Fibroblast of mammary gland (primary cell): ENCODE measurements at regions not wholly inside any gene's neighbourhood (a gene's known extent, or its start where the extent isn't known, plus 50 kb on each side); places are given as distances from the start of the nearest gene placed in this dataset.

ENCODE experiments used
- DNase-seq: peaks from one replicate; pipeline ENCODE4 v3.0.0-alpha.2; 2010; ENCODE audit warnings: low read depth
- H3K4me3 ChIP-seq: 2 replicates; pipeline ENCODE4 v1.5.1; 2011; ENCODE audit warnings: low read depth, mild to moderate bottlenecking, low read length, moderate library complexity; ENCODE audit not compliant: control insufficient read depth
- CTCF ChIP-seq: conservative IDR thresholded peaks from 2 replicates; pipeline ENCODE4 v1.5.1; 2011; ENCODE audit warnings: low read depth, low read length, inconsistent platforms; ENCODE audit not compliant: control insufficient read depth, insufficient read depth

DNA sequence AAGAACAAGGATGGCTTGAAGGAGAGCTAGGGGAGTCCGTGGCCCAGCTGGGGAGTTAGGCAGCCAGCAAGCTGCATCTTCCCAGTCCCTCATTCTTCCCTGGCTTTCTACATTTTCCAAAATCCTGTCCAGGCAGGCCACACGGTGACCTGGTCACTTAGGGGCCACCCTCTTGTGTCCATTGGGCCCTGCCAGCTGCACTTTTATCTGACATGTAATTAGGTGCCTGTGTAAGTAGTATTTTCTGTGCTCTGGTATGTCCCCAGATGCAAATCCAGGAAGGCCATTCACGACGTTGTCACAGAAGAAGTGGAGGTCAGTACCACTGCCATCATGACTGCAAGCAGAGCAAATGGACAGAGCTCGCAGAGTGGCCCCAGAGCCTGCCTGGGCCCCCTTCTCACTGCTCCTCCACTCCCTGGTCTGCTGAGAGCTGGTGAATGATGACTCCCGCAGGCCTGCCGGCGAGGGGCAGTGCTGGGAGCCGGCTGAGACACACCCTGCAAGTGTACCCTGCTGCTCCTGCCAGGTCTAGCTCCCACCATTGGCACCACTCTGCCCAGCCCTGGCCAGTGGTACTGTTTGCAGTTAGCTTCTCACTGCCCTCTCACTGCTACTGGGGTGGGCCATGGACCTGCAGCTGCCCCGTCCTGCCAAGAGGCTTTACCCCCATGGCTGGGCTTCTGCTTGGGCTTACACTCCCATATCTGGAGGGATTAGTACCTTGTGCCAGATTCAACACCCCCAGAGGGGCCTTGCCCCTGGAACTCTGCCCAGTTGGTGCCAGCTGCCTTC is 98.2 kb downstream of the GLRX3 start:
- no peak for TF ChIP-seq CTCF
- H3K4me3 ChIP-seq, result no peak overlapping the region
- no peak for DNase-seq

DNA sequence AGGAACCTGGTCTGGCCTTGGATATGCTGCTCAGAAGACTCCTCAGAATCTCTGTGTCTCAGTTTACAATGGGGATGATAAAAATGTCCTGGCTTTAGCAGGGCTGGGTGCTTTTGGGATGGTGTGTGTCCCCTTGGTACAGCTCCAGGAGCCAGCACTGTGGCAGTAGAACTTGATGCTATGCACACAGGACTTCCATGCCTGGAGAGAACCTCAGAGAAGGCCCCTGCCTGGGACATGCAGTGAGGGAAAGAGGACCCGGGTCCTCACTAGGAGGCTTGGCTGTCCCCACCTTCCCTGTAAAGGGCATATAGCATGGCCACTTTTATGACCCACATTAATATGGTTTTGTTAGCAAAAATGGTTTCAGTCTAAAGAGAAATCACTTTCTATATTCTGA is 100.5 kb downstream of the GLRX3 start:
- no peak for TF ChIP-seq CTCF
- H3K4me3 ChIP-seq, result no peak overlapping the region
- no peak for DNase-seq

GRCh38 chr10:130240409-130240808 is 104.2 kb downstream of the GLRX3 start:
- no peak overlapping the region for H3K4me3 ChIP-seq
- no peak for TF ChIP-seq CTCF
- DNase-seq, result no peak

DNA sequence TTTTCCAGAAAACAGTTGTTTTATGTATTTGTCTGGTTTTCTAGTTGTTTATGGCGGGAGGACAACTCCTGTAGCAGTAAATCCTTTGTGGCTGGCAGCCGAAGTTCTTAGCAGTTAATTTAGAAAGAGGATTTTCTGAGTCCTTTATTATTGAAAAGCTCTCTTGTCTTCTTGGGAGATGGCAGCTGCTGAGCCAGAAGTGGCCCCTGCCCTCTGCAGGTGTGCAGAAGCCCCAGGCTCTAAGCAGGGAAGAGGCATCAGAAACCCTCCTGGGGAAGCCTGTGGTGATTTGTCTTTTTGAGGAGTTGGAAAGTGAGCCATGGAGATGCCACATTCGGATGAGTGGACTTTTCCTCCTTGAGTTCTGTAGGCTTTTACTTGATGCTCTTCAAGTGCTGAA is 106.3 kb downstream of the GLRX3 start:
- DNase-seq, result no peak
- no peak for TF ChIP-seq CTCF
- H3K4me3 ChIP-seq, result no peak overlapping the region

DNA sequence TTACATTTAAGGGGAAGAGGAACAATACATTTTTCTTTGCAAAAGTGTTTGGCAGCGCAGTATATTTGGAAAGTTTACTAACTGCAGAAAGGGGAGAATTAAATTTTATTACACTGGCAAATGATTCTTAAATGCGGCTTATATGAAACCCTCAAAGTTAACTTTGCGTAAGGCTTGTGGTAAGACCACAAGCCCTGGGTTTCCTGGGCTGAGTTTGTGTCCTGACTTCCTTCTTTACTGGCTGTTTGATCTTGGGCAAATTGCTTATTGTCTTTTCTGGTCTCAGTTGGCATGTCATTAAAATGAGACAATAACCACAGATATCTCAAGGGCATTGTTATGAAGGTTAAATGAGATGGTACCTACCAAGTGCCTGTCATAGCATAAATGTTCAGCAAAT is 106.8 kb downstream of the GLRX3 start:
- no peak for DNase-seq
- TF ChIP-seq CTCF, result no peak
- H3K4me3 ChIP-seq, result no peak overlapping the region

DNA sequence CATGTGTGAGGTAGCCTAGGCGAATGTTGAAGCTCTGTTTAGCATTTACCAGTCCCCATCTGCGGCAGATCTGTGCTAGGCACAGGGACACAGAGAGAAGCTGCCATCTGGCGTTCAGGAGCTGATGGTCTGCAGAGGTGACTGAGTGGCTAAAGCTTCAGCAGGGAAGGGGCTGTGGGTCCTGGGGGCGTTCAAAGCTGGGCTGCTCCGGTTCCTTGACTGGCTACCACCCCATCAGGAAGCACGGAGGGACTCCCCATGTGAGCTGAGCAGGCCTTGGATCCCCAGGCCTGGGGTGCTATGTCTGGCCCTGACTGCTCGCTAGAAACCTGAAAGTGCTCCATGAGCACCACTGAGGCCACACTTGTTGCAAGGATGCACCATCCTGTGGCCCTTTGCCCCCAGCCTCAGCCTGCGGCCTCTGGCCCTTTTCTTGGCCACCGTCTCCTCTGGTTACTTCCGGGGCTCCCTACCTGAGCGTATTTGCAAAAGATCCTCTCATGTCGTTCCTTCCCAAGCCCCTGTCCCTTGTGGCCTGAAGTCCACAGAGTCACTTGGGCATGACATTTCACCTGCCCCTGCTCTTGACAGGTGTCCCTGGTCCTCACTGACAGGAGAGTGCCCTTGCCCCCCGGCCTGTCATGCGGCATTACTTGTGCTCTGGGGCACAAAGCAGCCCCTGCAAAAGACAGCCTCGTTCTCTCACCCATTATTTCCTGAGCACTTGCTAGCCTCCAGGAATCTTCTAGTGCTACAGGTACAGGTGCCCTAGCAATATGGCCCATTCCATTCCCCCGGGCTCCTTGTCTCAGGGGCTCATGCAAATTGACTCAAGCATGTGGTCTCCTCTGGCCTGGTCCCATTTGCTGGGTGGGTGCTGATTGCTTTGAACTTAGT is 108.1 kb downstream of the GLRX3 start:
- DNase-seq, result no peak
- TF ChIP-seq CTCF, result no peak
- H3K4me3 ChIP-seq, result no peak overlapping the region
